ENCODE measurements at regions not wholly inside any gene's neighbourhood (a gene's known extent, or its start where the extent isn't known, plus 50 kb on each side); places are given as distances from the start of the nearest gene placed in this dataset.

DNA sequence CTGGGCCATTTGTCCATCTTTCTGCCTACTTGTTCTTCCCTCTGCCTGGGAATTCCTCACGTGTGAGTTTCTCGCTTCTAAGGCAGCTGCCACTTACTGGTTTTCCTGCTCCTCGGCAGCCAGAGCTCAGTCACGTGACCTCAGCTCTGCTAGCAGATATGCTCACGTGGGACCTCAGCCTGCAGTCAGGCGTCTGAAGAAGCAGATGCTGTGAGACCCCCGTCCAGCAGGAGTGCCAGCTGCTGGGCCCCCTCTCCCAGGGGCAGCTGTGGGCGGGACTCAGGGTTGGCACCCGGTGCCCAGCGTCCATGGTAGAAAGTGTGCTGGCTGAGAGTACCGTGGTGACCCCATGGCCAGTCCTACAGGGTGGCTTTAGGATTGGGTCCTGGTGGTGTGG, 161.3 kb upstream of the TLE3 start (continued):
- TF ChIP-seq, protein P1, sequence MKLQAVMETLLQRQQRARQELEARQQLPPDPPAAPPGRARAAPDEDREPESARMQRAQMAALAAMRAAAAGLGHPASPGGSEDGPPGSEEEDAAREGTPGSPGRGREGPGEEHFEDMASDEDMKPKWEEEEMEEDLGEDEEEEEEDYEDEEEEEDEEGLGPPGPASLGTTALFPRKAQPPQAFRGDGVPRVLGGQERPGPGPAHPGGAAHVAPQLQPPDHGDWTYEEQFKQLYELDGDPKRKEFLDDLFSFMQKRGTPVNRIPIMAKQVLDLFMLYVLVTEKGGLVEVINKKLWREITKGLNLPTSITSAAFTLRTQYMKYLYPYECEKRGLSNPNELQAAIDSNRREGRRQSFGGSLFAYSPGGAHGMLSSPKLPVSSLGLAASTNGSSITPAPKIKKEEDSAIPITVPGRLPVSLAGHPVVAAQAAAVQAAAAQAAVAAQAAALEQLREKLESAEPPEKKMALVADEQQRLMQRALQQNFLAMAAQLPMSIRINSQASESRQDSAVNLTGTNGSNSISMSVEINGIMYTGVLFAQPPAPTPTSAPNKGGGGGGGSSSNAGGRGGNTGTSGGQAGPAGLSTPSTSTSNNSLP (IDR thresholded peaks at IDR 0.05; ENCODE audit: borderline replicate concordance, low read depth, low read length), result no peak
- TF ChIP-seq CTBP1 (IDR thresholded peaks at IDR 0.05; ENCODE audit: borderline replicate concordance) (no peak), C11orf30 (IDR thresholded peaks at IDR 0.05; ENCODE audit: low read depth) (no peak), USF2 (CRISPR knock-in tag; IDR thresholded peaks at IDR 0.05) (peak; percentile 92), STAT5B (CRISPR knock-in tag; IDR thresholded peaks at IDR 0.05) (no peak), ZBTB1 (CRISPR knock-in tag; IDR thresholded peaks at IDR 0.05; ENCODE audit: borderline replicate concordance, low read depth) (no peak), L3MBTL2 (IDR thresholded peaks at IDR 0.05) (0 out of 2 replicates have a peak, but pooled peaks have one; percentile 20), REST (IDR thresholded peaks at IDR 0.05; ENCODE audit: borderline replicate concordance) (peak; percentile 64), REST (CRISPR knock-in tag; IDR thresholded peaks at IDR 0.05; ENCODE audit: low read depth) (no peak), ELK1 (CRISPR knock-in tag; IDR thresholded peaks at IDR 0.05) (no peak), FOXK1 (CRISPR knock-in tag; IDR thresholded peaks at IDR 0.05; ENCODE audit: borderline replicate concordance) (no peak), KDM4B (IDR thresholded peaks at IDR 0.05; ENCODE audit: borderline replicate concordance in 2 of 2, low read depth in 1 of 2) (no peak)
- TF ChIP-seq, protein P2, sequence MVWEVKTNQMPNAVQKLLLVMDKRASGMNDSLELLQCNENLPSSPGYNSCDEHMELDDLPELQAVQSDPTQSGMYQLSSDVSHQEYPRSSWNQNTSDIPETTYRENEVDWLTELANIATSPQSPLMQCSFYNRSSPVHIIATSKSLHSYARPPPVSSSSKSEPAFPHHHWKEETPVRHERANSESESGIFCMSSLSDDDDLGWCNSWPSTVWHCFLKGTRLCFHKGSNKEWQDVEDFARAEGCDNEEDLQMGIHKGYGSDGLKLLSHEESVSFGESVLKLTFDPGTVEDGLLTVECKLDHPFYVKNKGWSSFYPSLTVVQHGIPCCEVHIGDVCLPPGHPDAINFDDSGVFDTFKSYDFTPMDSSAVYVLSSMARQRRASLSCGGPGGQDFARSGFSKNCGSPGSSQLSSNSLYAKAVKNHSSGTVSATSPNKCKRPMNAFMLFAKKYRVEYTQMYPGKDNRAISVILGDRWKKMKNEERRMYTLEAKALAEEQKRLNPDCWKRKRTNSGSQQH (CRISPR knock-in tag; IDR thresholded peaks at IDR 0.05), result no peak
- TF ChIP-seq, protein P3, sequence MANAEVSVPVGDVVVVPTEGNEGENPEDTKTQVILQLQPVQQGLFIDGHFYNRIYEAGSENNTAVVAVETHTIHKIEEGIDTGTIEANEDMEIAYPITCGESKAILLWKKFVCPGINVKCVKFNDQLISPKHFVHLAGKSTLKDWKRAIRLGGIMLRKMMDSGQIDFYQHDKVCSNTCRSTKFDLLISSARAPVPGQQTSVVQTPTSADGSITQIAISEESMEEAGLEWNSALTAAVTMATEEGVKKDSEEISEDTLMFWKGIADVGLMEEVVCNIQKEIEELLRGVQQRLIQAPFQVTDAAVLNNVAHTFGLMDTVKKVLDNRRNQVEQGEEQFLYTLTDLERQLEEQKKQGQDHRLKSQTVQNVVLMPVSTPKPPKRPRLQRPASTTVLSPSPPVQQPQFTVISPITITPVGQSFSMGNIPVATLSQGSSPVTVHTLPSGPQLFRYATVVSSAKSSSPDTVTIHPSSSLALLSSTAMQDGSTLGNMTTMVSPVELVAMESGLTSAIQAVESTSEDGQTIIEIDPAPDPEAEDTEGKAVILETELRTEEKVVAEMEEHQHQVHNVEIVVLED (CRISPR knock-in tag; IDR thresholded peaks at IDR 0.05), result no peak
